GM21423 (cell line): ENCODE measurements at regions not wholly inside any gene's neighbourhood (a gene's known extent, or its start where the extent isn't known, plus 50 kb on each side); places are given as distances from the start of the nearest gene placed in this dataset.
"Not testable (repeated sequence)": the region's sequence is repeated elsewhere in the genome, so short reads cannot be mapped to it uniquely, and the experiment has no call there.

Experiments used
- ATAC-seq: cut with Tn5 transposase; IDR thresholded peaks from one replicate; pipeline ENCODE4 v1.9.1; 2021; ENCODE audit warnings: mild to moderate bottlenecking, moderate library complexity; ENCODE audit not compliant: unreplicated experiment

- no peak for ATAC-seq
These were observed 91.2 kb upstream of the PAM start for GRCh38 chr5:102663749-102664530.

- ATAC-seq = no peak
These were observed 90.3 kb upstream of the PAM start for GRCh38 chr5:102664616-102665335.

GRCh38 chr5:102666164-102666946 lies 88.8 kb upstream of the PAM start:
- ATAC-seq = no peak

- ATAC-seq = no peak
These were observed 86.7 kb upstream of the PAM start for GRCh38 chr5:102668220-102668932.

GRCh38 chr5:102670224-102670836 lies 84.8 kb upstream of the PAM start:
- ATAC-seq = no peak

GRCh38 chr5:102671033-102671734 lies 83.9 kb upstream of the PAM start:
- not testable (repeated sequence) for ATAC-seq

GRCh38 chr5:102678267-102679058 lies 76.6 kb upstream of the PAM start:
- ATAC-seq = no peak

GRCh38 chr5:102681403-102681983 lies 73.6 kb upstream of the PAM start:
- ATAC-seq = peak; percentile 93

GRCh38 chr5:102682101-102682647 lies 72.9 kb upstream of the PAM start:
- ATAC-seq = no peak

GRCh38 chr5:102688076-102688475 lies 67.0 kb upstream of the PAM start:
- not testable (repeated sequence) for ATAC-seq

GRCh38 chr5:102688581-102689342 lies 66.3 kb upstream of the PAM start:
- not testable (repeated sequence) for ATAC-seq

- no peak for ATAC-seq
These were observed 64.2 kb upstream of the PAM start for GRCh38 chr5:102690910-102691309.

GRCh38 chr5:102691434-102691833 lies 63.7 kb upstream of the PAM start:
- ATAC-seq = no peak

GRCh38 chr5:102700120-102700831 lies 54.8 kb upstream of the PAM start:
- ATAC-seq = no peak

GRCh38 chr5:102700916-102701315 lies 54.2 kb upstream of the PAM start:
- ATAC-seq = no peak

- no peak for ATAC-seq
These were observed 53.4 kb upstream of the PAM start for GRCh38 chr5:102701748-102702147.
